ENCODE measurements at regions not wholly inside any gene's neighbourhood (a gene's known extent, or its start where the extent isn't known, plus 50 kb on each side); places are given as distances from the start of the nearest gene placed in this dataset.

DNA sequence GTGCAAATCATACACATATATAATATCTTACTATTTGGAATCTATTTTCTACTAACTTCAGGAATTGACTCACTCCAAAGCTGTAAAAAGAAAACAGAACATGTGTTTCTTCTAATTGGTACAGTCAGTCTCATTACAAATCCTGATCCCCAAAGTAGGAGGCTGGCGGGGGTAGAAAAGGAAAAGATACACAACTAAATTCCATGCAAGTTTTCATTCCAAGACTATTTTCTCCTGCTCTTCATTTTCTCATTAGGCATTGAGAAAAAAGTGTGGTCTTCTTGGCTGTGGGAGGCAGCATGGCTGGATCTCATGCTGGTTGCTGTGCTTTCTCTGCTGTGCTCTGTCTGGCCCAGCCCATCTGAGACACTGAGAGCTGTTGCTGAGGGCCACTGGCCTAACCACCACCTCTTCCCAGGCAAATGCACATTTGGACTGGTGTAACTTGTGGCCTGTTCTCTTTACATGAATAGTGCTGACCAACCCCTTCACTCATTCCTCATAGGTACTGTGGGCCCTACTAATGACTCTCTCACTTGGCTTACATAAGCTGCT, 1107.5 kb upstream of the B3GALT2 start:
- Mint-ChIP-seq H3K9me3 (ENCODE audit: low read depth) (no peaks in the 10 kb centered on the region), H3K36me3 (ENCODE audit: low read depth) (peaks cover 2% of the 10 kb centered on the region), H3K4me3 (no peak overlapping the region), H3K27me3 (no peaks in the 10 kb centered on the region), H3K4me1 (peaks cover 58% of the 10 kb centered on the region), H3K27ac (peak overlapping the region; percentile 21)
- ChIA-PET POLR2A (no interaction called here), CTCF (interaction anchor here (0.6 to 1.3 kb wide), 2 partner anchors 18 to 1108 kb away, joined by 3 read pairs; partner anchors contain the start of gene B3GALT2)
- DNase-seq (no peak), ATAC-seq (no peak)
- intact Hi-C loops (cut with DNase I, micrococcal nuclease): loop anchor here (2.0 to 10.0 kb wide), 5 partner anchors 489 to 1639 kb away; no protein-coding TSS in a partner anchor

DNA sequence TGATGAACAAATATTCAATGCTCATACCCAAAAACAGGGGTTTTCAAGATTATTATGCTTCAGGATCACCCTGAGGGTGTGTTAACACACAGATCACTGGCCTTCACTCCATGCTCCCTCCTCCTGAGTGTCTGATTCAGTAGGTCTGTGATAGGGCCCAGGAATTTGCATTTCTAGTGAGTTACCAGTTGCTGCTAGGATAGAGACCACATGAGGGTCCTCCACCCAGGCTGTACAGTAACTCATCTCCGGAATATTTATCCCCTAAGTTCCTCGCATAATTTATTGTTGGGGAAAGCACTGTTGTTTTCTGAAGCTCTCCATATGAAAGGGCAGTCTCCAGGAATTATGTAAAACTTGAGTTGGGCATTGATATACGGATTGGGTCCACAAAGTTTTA, 1106.6 kb upstream of the B3GALT2 start:
- Mint-ChIP-seq H3K4me3 (no peak overlapping the region), H3K36me3 (ENCODE audit: low read depth) (peaks cover 2% of the 10 kb centered on the region), H3K9me3 (ENCODE audit: low read depth) (no peaks in the 10 kb centered on the region), H3K27ac (no peak overlapping the region), H3K27me3 (no peaks in the 10 kb centered on the region), H3K4me1 (peaks cover 51% of the 10 kb centered on the region)
- no peak for ATAC-seq
- ChIA-PET POLR2A (no interaction called here), CTCF (no interaction called here)
- intact Hi-C loops (cut with DNase I, micrococcal nuclease): loop anchor here in 1 of 2 experiments (10.0 kb wide), 3 partner anchors 488 to 1638 kb away; no protein-coding TSS in a partner anchor
- no peak for DNase-seq

DNA sequence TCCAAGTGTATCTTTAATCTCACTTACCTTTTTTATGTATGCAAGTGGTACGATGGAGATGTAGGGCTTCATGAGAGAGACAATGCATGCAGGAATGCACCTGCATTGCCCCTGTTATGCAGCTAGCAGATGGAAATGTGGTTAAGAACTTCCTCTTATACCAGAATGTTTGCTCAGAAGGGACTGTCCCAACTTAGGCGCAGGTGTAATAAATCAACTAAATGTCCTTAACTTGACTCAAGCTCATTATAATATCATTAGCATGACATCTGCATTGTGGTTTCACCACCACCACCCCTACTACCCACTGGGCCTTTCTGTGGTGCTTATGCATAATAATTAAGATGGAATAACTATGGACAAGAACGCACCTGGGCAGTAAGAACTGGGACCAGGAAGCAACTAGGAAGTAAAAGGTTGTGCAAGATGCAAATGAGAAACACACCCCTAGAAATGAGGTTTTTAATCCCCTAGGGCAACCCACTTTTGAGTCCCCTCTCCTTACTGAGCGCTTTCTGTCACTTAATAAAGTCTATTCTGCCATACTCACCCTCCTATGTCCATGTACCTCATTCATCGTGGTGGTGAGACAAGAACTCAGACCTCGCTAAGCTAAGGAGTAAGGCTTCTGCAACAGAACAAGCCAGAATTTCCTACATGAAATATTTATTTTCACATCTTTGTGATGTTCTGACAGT, 1103.3 kb upstream of the B3GALT2 start:
- H3K27ac Mint-ChIP-seq: no peak overlapping the region
- peak overlapping the region; percentile 36 for H3K4me3 Mint-ChIP-seq

DNA sequence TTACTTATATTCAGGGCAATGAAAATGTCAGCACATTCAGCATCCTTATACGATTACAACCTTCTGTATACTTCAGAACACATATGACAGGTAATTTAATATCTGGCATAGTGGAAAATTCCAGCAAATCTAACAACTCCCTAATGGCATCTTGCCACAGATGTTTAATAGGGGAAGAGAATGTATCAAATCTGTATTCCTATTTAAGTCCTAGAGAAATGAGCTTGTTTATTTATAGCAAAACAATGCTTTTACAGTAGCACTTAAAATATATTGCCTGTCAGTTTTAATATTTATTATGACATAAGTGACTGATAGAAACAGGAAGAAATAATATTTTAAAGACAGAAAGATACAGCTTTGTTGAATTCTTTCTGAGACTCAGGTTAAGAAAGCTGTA, 1101.8 kb upstream of the B3GALT2 start:
- intact Hi-C loops (cut with DNase I, micrococcal nuclease): loop anchor here in 1 of 2 experiments (5.0 kb wide), 1 partner anchor 226 kb away; no protein-coding TSS in a partner anchor
- H3K27me3 Mint-ChIP-seq: no peaks in the 10 kb centered on the region
- H3K4me1 Mint-ChIP-seq: peaks cover 29% of the 10 kb centered on the region
- no peak for DNase-seq
- H3K9me3 Mint-ChIP-seq (ENCODE audit: low read depth): no peaks in the 10 kb centered on the region
- ChIA-PET POLR2A (no interaction called here), CTCF (no interaction called here)
- H3K4me3 Mint-ChIP-seq: no peak overlapping the region
- H3K36me3 Mint-ChIP-seq (ENCODE audit: low read depth): no peaks in the 10 kb centered on the region
- no peak overlapping the region for H3K27ac Mint-ChIP-seq
- ATAC-seq: no peak

More for the DNA sequence above, 1103.3 kb upstream of the B3GALT2 start:
- peaks cover 32% of the 10 kb centered on the region for H3K4me1 Mint-ChIP-seq
- intact Hi-C loops (cut with DNase I, micrococcal nuclease): loop anchor here (1.0 to 10.0 kb wide), 6 partner anchors 9 to 1635 kb away; no protein-coding TSS in a partner anchor
- H3K9me3 Mint-ChIP-seq (ENCODE audit: low read depth): no peaks in the 10 kb centered on the region
- DNase-seq (peak; percentile 66), ATAC-seq (peak; percentile 93)
- H3K36me3 Mint-ChIP-seq (ENCODE audit: low read depth): no peaks in the 10 kb centered on the region
- POLR2A ChIA-PET: no interaction called here
- H3K27me3 Mint-ChIP-seq: no peaks in the 10 kb centered on the region
- CTCF ChIA-PET: interaction anchor here (1.4 kb wide), 1 partner anchor 14 kb away, joined by 3 read pairs; no protein-coding TSS in a partner anchor

DNA sequence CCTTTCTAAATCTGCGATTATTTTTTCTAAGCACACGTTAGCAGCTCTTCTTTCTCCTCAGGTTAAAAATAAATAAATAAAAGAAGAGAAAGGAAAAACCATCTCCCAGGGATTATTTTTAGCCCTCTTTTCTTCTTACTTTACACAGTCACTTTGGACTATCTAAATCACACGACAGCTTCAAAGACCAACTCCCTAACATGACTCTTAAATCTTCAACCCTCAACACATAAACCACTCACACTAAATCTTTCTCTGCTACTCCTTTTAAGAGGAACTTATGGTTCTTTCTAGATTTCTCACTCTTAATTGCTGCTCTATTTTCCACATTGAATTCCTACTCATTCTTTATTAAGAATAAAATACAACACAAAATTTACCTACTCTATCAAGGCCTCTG, 1095.0 kb upstream of the B3GALT2 start:
- Mint-ChIP-seq H3K27me3 (no peaks in the 10 kb centered on the region), H3K4me3 (no peak overlapping the region), H3K27ac (no peak overlapping the region), H3K4me1 (peaks cover 14% of the 10 kb centered on the region), H3K36me3 (ENCODE audit: low read depth) (no peaks in the 10 kb centered on the region), H3K9me3 (ENCODE audit: low read depth) (peaks cover 1% of the 10 kb centered on the region)
- ATAC-seq: peak; percentile 39
- intact Hi-C loops (cut with DNase I, micrococcal nuclease): no loop called here
- no peak for DNase-seq
- ChIA-PET POLR2A (no interaction called here), CTCF (no interaction called here)

DNA sequence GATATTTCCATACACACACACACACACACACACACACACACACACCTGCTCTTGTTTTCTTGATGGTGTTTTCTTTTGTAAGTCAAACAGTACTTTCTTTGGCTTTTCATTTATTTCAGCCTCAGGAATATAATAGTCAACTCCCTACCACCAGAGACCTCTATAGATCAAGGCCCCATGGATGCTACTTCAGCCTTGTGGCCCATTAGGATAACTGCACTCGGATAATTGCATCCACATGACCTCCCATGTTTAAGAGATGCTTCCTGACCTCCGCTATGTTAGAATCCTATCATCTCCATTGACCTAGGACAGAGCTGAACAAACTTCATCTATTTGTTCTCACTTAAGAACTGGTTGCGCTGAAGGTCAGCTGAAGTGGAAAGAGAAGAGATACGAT, 1094.0 kb upstream of the B3GALT2 start:
- ATAC-seq (no peak), DNase-seq (no peak)
- intact Hi-C loops (cut with DNase I, micrococcal nuclease): no loop called here
- ChIA-PET CTCF (interaction anchor here (1.0 kb wide), 1 partner anchor 752 kb away, joined by 3 read pairs; no protein-coding TSS in a partner anchor), POLR2A (no interaction called here)
- Mint-ChIP-seq H3K36me3 (ENCODE audit: low read depth) (no peaks in the 10 kb centered on the region), H3K9me3 (ENCODE audit: low read depth) (peaks cover 1% of the 10 kb centered on the region), H3K4me3 (no peak overlapping the region), H3K27ac (no peak overlapping the region), H3K4me1 (peaks cover 8% of the 10 kb centered on the region), H3K27me3 (no peaks in the 10 kb centered on the region)

DNA sequence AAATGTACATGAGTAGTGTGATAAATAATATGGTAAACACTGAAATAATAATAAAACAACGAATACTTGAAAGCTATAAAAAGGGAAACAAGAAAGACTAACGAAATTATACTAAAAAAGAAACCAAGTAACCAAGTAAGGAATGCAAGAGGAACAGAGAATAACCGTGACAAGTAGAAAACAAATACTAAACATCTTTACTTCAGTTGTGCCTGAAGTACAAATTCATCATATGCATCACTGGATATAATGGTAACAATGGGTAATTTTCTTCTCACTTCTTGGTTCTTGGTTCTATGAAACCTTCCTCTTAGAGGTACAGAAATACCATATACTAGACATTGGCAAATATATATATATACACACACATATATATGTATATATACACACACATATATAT, 1093.6 kb upstream of the B3GALT2 start:
- Mint-ChIP-seq H3K9me3 (ENCODE audit: low read depth) (peaks cover 1% of the 10 kb centered on the region), H3K36me3 (ENCODE audit: low read depth) (no peaks in the 10 kb centered on the region), H3K4me3 (no peak overlapping the region), H3K27ac (no peak overlapping the region), H3K4me1 (peaks cover 8% of the 10 kb centered on the region), H3K27me3 (no peaks in the 10 kb centered on the region)
- intact Hi-C loops (cut with DNase I, micrococcal nuclease): no loop called here
- no peak for DNase-seq
- CTCF ChIA-PET: interaction anchor here (1.0 kb wide), 1 partner anchor 752 kb away, joined by 3 read pairs; no protein-coding TSS in a partner anchor
- POLR2A ChIA-PET: no interaction called here
- no peak for ATAC-seq

DNA sequence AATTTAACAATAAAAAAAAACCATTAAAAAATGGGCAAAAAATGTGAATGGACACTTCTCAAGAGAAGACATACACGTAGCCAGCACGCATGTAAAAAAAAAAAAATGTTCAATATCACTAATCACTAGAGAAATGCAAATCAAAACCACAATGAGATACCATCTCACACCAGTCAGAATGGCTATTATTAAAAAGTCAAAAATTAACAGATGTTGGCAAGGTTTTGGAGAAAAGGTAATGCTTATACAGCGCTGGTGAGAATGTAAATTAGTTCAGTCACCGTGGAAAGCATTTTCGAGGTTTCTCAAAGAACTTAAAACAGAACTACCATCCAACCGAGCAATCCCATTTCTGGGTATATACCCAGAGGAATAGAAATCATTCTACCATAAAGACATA, 1091.5 kb upstream of the B3GALT2 start:
- ChIA-PET POLR2A (no interaction called here), CTCF (no interaction called here)
- Mint-ChIP-seq H3K4me3 (no peak overlapping the region), H3K27ac (no peak overlapping the region), H3K9me3 (ENCODE audit: low read depth) (peaks cover 1% of the 10 kb centered on the region), H3K4me1 (peaks cover 8% of the 10 kb centered on the region), H3K27me3 (no peaks in the 10 kb centered on the region), H3K36me3 (ENCODE audit: low read depth) (no peaks in the 10 kb centered on the region)
- ATAC-seq (no peak), DNase-seq (no peak)
- intact Hi-C loops (cut with DNase I, micrococcal nuclease): no loop called here

DNA sequence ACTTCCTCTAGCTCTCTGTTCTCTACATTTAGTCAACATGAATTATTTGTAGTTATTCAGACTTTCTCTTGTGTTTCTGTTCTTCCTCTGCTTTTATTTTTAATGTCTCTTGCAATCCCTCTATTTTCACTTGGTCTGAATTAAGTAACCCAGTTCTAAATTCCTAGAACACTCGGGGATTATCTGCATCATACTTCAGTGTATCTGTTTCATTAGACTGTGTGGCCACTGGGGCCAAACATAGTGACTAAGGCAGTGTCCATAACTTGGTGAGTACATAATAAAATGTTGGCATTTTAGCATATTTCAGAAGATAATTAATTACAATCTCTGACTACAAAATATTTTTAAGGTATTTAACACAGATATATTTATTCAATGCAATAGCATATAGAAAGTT, 1087.2 kb upstream of the B3GALT2 start:
- H3K27me3 Mint-ChIP-seq: no peaks in the 10 kb centered on the region
- H3K36me3 Mint-ChIP-seq (ENCODE audit: low read depth): no peaks in the 10 kb centered on the region
- no peak overlapping the region for H3K27ac Mint-ChIP-seq
- H3K4me1 Mint-ChIP-seq: no peaks in the 10 kb centered on the region
- intact Hi-C loops (cut with DNase I, micrococcal nuclease): no loop called here
- H3K9me3 Mint-ChIP-seq (ENCODE audit: low read depth): no peaks in the 10 kb centered on the region
- ChIA-PET POLR2A (no interaction called here), CTCF (interaction anchor here (0.9 kb wide), 1 partner anchor 64 kb away, joined by 3 read pairs; no protein-coding TSS in a partner anchor)
- DNase-seq: no peak
- no peak overlapping the region for H3K4me3 Mint-ChIP-seq
- no peak for ATAC-seq

DNA sequence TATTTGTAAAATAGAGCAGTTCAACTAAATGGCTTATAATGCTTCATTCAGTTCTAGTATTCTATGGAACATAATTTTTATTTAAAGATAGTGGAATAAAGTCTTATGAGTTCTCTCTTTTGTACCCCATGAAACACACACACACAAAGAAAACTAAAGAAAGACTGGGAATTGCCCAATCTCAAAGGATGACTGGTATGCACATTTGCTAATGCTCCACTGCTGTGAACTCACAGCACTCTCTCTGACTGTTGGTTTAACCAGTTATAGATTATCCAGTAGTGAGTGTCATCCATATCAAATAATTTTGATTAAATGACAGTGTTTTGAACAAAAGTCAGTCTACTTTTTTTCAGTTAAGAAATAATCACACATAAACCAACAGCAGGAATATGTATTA, 1082.4 kb upstream of the B3GALT2 start:
- POLR2A ChIA-PET: no interaction called here
- Mint-ChIP-seq H3K36me3 (ENCODE audit: low read depth) (peaks cover 2% of the 10 kb centered on the region), H3K9me3 (ENCODE audit: low read depth) (peaks cover 2% of the 10 kb centered on the region), H3K27ac (no peak overlapping the region), H3K4me1 (peaks cover 2% of the 10 kb centered on the region), H3K27me3 (no peaks in the 10 kb centered on the region), H3K4me3 (no peak overlapping the region)
- no peak for ATAC-seq
- intact Hi-C loops (cut with DNase I, micrococcal nuclease): no loop called here
- CTCF ChIA-PET: no interaction called here
- DNase-seq: no peak

DNA sequence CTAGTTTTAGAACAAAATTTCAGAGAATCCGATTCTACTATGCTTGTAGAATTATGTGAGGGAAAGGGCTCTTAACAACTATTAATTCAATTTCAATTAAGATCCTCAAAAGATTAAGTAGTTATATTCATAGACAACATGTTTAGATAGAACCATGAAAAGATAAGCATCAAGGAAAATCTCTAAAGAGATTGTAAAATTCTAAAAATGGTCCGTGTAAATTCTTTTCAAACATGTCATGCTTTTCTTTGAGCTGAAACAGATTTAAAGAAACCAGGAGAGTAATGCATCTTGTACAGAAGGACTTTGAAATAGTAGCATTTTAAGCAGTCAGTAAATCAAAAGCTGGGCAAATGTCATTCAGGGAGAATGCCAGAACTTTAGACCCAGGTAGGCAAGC, 1080.6 kb upstream of the B3GALT2 start:
- DNase-seq (no peak), ATAC-seq (no peak)
- H3K36me3 Mint-ChIP-seq (ENCODE audit: low read depth): peaks cover 6% of the 10 kb centered on the region
- no peak overlapping the region for H3K4me3 Mint-ChIP-seq
- peaks cover 8% of the 10 kb centered on the region for H3K9me3 Mint-ChIP-seq (ENCODE audit: low read depth)
- H3K4me1 Mint-ChIP-seq: peaks cover 2% of the 10 kb centered on the region
- no peaks in the 10 kb centered on the region for H3K27me3 Mint-ChIP-seq
- intact Hi-C loops (cut with DNase I, micrococcal nuclease): no loop called here
- CTCF ChIA-PET: no interaction called here
- POLR2A ChIA-PET: no interaction called here
- no peak overlapping the region for H3K27ac Mint-ChIP-seq

DNA sequence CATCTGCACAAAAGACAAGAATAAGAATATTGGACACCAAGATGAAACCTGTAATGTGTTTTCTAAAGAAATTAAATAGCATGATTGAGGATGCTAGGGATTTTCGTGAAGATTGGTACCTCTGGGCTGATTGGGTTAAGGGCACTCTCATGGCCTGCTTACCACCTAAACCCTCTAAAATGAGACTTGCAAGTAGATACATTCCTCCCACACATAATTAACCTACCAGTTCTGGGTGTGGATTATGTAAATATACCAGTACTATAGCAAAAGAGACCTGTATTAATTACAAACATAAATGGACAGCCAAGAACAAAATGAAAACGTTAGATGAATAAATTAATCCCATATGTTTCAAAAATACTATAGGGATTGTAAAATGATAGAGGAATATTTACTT, 1069.6 kb upstream of the B3GALT2 start:
- CTCF ChIA-PET: no interaction called here
- DNase-seq (no peak), ATAC-seq (no peak)
- Mint-ChIP-seq H3K4me3 (no peak overlapping the region), H3K27ac (no peak overlapping the region), H3K4me1 (no peaks in the 10 kb centered on the region), H3K9me3 (ENCODE audit: low read depth) (no peaks in the 10 kb centered on the region), H3K27me3 (no peaks in the 10 kb centered on the region), H3K36me3 (ENCODE audit: low read depth) (no peaks in the 10 kb centered on the region)
- POLR2A ChIA-PET: no interaction called here
- intact Hi-C loops (cut with DNase I, micrococcal nuclease): no loop called here
